GM13977 (cell line): ENCODE measurements at regions not wholly inside any gene's neighbourhood (a gene's known extent, or its start where the extent isn't known, plus 50 kb on each side); places are given as distances from the start of the nearest gene placed in this dataset.

Source experiments
- DNase-seq: peaks from one replicate; pipeline ENCODE4 v3.0.0; 2012; ENCODE audit warnings: low spot score
- CTCF ChIP-seq: IDR thresholded peaks from 2 replicates; pipeline ENCODE4 v1.5.1; 2012; ENCODE audit warnings: mild to moderate bottlenecking, control low read depth; ENCODE audit not compliant: insufficient read depth; ENCODE audit errors: extremely low read depth, missing control alignments
- in situ Hi-C: fragments of 300-500 bp; cut with MboI; formaldehyde crosslinking; loops from one replicate; pipeline ENCODE4 v1.12.0; 2022; ENCODE audit warnings: low sequenced_read_pairs, low pct_unique_long_range_greater_than_20kb, mixed read lengths, inconsistent platforms; ENCODE audit not compliant: unreplicated experiment

GRCh38 chr5:71974165-71974564 lies 133.1 kb upstream of the MAP1B start:
- in situ Hi-C loops, result no loop called here
- no peak for TF ChIP-seq CTCF
- no peak for DNase-seq

- in situ Hi-C loops, result no loop called here
- no peak for DNase-seq
- TF ChIP-seq CTCF, result no peak
Measured at GRCh38 chr5:71974622-71975021, 132.7 kb upstream of the MAP1B start.

GRCh38 chr5:71976449-71976848 lies 130.8 kb upstream of the MAP1B start:
- TF ChIP-seq CTCF, result no peak
- no peak for DNase-seq
- in situ Hi-C loops, result no loop called here

- TF ChIP-seq CTCF, result no peak
- in situ Hi-C loops, result no loop called here
- no peak for DNase-seq
Measured at GRCh38 chr5:71977311-71977710, 130.0 kb upstream of the MAP1B start.

- in situ Hi-C loops, result no loop called here
- no peak for DNase-seq
- no peak for TF ChIP-seq CTCF
Measured at GRCh38 chr5:71978216-71978615, 129.1 kb upstream of the MAP1B start.

GRCh38 chr5:71982717-71983395 lies 124.4 kb upstream of the MAP1B start:
- in situ Hi-C loops, result no loop called here
- TF ChIP-seq CTCF, result no peak
- DNase-seq, result no peak
